Frontal cortex (tissue), 3 donors: ENCODE measurements at regions not wholly inside any gene's neighbourhood (a gene's known extent, or its start where the extent isn't known, plus 50 kb on each side); places are given as distances from the start of the nearest gene placed in this dataset.
"Not testable (repeated sequence)": the region's sequence is repeated elsewhere in the genome, so short reads cannot be mapped to it uniquely, and the experiment has no call there.

ENCODE experiments used
- DNase-seq, 2 donors: peaks; one replicate each; pipeline ENCODE4 v3.0.0; 2012; ENCODE audit warnings: low spot score in 2 of 2
- FAIRE-seq: peaks from 2 replicates; lab custom pipeline; 2012; peaks lifted over from hg19 to GRCh38; lab: Jason Lieb, UNC
- donor health status: control.
- donor health status: control.
- donor health status: control.

DNA sequence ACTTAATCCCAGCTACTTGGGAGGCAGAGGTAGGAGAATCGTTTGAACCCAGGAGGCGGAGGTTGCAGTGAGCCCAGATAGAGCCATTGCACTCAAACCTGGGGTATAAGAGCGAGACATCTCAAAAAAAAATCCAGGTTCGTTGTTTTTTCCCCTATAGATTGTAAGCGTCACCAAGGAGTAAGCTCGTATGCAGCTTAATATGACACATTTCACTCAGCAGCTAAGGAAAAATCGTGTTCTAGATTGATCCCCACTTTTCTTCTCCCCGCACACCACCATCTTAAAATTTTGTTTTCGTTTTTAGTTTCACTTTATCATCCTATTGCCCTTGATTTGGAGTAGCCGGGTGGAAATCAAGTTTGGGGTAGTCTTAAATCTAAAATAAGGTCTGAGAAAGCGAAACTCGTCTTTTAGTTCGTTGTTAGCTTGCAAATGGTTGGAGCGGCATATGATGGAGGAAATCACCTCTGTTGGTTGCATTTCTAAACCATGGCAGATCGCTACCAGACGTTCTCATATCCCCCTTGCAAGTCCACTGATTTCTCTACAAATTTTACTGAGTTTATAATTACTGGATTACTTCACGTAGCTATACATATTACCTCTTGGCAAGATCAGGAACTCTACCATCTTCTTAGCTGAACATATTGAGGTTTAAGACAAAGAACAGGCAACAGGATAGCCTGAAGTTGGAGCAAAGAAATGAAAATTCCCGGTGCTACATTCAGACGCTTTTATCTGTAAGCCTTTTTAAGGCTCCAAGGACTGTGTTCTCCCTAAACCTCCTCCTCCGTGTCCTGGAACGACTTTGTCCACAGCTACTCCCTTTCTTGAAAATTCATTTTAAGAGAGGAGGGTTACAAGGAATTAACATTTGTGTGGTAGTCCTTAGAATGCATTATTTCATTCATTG lies 91.1 kb upstream of the BTN3A2 start:
- DNase-seq (no peak), FAIRE-seq (no peak)

DNA sequence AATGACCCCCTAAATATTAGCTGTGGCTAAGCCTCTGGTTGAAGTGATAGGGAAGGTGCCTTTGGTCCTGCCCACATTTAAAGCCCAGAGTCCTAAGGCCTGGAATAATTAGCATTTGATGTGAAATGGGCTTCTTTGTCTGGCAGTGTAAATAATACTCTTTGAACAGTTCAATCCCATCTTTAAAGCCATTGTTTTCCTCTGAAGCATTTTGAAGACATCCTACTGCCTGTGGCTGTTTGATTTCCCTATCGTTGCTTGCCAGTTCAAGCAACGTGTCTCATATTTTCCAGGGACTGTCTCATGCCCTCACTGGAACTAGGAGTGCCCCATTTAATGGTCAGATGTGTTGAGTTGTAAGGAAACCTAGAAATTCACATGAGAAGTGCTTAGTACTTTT lies 89.3 kb upstream of the BTN3A2 start:
- DNase-seq (no peak), FAIRE-seq (no peak)

DNA sequence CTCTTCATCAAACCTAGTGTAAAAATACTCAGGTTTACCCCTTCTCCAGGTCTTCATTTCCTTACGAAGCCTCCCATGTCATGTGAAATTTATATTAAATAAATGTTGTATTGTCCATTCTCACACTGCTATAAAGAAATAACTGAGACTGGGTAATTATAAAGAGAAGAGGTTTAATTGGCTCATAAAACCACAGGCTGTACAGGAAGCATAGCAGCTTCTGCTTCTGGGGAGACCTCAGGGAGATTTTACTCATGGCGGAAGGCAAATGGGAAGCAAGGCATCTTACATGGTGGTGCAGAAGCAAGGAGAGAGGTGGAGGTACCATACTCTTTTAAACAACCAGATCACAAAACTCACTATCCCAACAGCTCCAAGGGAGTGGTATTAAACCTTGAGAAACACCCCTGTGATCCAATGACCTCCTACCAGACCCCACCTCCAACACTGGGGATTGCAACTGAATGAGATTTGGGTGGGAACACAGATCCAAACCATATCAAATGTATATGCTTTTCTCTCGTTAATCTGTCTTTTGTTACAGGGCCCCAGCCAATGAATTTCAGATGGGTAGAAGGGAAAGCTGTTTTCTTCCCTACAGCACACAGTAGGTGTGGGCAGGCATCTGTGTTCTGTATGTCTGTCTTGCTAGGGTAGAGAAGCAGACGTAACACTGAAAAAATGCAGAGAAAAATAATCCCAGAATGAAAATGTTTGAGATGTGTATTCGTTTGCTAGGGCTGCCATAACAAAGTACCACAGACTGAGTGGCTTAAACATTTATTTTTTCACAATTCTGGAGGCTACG lies 88.0 kb upstream of the BTN3A2 start:
- DNase-seq (no peak), FAIRE-seq (no peak)

DNA sequence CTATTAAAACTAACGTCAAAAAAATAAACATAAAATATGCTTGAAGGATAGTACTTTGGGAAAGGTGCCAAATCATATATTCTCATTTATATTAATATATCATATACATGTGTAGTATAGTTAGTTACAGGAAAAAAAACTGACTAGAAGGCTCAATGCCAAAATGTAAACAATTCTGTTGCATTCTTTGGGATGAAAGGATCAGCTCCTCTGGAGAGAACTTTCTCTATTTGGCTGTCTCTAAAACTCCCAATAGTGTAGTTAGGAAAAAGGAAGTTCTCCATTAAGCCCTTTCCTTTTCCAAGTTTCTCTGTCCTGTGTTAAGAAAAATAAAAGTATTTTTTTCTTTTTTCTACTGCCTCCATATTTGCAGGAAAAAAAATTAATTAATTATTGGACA lies 86.5 kb upstream of the BTN3A2 start:
- FAIRE-seq = no peak
- DNase-seq = no peak

DNA sequence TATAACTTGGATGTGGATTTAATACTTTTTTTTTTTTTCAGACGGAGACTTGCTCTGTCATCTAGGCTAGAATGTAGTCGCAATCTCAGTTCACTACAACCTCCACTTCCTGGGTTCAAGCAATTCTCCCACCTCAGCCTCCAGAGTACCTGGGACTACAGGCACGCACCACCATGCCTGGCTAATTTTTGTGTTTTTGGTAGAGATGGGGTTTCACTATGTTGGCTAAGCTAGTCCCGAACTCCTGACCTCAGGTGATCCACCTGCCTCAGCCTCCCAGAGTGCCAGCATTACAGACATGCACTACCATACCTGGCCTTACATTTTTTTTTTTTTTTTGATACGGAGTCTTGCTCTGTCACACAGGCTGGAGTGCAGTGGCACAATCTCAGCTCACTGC lies 85.6 kb upstream of the BTN3A2 start:
- DNase-seq, FAIRE-seq: not testable (repeated sequence)

DNA sequence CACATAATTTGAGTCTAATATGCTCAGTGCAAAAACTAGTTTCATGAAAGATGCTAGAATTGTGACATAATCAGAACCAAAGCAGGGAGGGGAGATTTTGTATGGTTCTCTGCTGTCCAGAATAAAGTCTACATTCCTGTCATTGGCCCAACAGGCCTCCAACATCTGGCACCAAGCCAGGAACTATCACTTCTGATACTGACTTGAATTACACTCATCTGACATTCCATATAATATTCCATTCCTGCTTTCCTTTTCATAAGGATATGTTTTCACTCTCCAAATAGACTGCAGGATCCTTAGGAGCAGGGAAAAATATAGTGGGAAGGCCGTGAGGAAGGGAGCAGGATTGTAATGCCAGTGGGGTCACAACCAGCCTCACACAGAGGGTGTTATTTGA lies 84.6 kb upstream of the BTN3A2 start:
- FAIRE-seq = no peak
- no peak for DNase-seq

DNA sequence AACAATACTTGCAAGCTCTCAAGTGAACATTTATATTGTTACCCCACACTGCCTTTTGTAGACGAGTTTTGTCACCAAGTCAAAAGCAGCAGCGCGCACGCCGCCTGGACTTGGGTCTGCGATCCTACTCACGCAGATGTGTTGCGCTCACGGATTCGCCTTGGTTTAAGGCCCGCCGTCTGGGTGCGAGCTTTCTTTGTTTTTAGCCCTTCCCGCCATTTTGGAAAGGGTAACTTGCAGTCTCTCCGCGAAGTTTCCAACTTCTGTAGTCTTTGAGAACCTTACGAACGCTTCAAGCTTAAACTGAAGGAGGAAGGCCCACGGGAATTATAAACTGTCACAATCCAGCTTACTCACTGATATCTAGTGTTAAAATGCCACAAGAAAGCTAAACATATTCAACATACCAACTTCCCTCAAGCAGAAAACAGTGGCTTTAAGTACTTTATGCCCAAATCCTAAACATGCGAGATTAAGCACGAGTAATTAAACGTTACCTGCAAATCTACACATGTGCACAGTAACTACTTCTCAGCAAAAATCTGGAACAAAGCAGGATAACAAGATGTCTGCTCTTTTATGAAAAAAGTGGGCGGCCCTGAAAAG lies 80.4 kb upstream of the BTN3A2 start:
- FAIRE-seq = no peak

DNA sequence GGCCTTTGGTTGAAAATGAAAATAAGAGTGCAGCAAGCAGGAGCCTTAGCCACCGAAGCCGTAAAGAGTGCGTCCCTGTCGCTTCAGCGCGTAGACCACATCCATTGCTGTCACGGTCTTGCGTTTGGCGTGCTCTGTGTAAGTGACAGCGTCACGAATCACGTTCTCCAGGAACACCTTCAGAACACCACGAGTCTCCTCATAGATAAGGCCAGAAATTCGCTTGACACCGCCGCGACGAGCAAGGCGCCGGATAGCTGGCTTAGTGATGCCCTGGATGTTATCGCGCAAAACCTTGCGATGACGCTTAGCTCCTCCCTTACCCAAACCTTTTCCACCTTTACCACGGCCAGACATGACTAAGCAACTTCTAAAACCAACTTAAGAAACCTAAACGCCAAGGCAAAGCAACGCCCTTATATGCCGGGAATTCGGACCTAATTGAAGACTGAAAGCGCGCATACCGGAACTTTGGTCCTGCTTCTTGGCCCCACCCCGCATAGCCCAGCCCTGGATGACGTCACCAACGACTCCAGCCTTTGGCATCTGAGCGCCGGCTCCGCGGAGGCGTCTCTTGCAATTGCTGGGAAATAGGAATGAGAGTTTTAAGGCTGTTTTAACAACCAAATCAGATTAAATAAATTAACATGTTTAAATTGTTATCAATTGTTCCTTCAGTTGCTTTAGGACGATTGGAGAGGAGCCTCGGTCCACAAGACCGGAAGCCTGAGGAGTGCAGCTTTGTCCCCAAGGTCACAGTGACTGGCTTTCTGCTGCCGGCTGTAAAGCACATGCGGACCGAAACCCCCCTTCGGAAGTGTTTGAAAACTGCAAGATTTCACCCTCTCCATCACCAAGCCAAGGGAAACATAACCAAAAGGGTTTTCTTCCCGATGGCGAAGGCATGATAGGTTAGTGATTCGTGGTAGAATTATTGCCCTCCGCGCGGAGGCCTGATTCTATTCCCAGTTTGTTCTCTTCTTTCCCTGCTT lies 79.6 kb upstream of the BTN3A2 start:
- DNase-seq (peak; percentile 50 to 72), FAIRE-seq (no peak)

More for the DNA sequence above, 80.4 kb upstream of the BTN3A2 start:
- DNase-seq = peak in 1 of 2 donors; percentile 13

DNA sequence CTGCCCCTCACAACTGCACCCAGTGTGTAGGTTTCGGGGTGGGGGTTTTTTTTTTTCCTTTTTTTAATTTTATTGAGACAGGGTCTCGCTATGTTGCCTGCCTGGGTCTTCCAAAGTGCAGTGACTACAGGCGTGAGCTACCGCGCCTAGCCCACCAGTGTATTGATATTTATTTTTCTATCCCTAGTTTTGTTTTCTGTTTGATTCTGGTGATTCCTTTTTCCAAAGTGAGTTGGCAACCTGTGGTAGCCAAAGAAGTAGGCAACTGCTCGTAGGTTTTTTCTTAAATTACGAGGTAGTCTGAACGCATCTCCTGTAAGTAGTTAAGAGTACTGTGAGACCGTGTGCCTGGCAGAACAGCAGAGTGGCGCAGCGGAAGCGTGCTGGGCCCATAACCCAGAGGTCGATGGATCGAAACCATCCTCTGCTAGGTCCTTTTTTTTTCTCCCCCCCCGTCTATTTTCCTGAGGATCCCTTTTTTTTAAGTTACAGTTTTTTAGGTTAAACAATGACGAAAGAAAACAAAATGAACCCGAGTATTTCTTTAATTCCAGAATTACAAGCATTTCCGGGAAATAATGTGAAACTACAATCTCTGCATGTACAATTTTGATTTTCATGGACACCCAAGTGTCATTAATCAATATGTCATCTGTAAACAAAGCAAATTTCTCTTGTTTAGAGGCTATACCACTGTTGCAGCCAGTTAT lies 78.7 kb upstream of the BTN3A2 start:
- FAIRE-seq (no peak), DNase-seq (no peak)

DNA sequence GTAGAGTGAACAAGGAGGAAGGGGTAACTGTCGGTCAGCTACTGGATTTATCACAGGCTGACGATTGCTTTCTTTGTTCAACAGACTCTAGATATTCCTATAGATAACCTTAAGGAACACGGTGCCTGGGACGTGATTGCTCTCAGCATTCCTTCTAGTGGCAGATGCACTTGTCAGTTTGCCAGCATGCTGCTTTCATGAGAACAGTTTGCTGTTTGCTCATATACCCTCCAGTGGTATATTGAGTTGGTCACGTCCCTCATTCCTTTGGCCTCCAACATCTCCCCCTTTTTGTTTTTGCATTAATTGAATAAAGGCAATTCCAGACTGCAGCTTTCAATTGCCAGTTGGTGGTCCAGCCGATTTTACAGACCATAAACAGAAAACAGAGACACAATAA lies 76.8 kb upstream of the BTN3A2 start:
- no peak for DNase-seq
- no peak for FAIRE-seq

DNA sequence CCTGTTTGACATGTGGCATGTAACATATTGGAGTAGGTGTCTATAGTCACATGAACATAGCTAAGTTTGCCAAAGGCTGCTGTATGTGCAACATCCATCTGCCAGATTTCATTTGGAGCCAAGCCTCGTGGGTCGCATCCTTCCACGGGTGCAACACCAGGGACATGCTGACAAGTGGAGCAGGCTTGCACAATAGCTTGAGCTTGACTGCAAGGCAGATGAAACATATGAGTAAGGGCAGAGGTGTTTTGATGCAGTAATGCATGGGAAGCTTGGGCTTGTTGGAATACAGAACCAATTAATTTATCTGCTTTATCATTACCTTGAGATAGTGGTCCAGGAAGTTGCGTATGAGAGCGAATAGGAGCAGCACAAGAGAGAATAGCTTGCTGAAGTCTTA lies 74.1 kb upstream of the BTN3A2 start:
- FAIRE-seq (no peak), DNase-seq (no peak)

DNA sequence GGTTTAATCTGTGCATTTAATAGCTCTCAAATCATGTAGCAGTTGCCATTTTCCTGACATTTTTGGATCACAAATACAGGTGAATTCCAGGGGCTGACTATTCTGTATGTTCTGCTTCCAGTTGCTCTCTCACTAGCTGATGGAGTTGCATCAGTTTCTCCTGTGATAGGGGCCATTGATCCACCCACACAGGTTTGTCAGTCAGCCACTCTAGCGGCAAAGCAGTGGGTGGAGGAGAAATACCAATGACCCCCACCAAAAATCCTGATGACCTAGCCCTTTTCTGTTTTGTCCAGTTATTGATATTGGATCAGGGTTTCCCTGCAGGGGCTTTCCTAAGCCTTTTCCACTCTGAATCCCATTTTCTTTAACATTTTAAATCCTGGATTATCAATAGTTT lies 72.3 kb upstream of the BTN3A2 start:
- DNase-seq (no peak), FAIRE-seq (no peak)

DNA sequence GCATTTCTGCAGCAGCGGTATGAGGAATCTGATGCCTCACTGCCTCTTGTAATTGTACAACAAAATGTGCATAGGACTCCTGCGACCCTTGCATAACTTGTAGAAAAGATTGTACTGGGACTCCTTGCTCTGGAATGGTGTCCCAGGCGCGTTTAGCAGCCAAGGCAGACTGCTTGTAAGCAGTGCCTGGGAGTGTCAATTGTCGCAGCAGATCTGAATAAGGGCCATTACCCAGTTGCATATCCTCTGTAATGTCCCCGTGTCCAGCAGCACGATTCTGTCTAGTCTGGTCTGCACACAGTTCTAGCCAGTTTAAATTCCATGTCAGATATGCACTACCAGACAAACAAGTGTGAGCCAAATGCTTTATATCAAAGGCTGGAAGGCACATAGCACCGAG lies 70.7 kb upstream of the BTN3A2 start:
- FAIRE-seq (no peak), DNase-seq (no peak)

DNA sequence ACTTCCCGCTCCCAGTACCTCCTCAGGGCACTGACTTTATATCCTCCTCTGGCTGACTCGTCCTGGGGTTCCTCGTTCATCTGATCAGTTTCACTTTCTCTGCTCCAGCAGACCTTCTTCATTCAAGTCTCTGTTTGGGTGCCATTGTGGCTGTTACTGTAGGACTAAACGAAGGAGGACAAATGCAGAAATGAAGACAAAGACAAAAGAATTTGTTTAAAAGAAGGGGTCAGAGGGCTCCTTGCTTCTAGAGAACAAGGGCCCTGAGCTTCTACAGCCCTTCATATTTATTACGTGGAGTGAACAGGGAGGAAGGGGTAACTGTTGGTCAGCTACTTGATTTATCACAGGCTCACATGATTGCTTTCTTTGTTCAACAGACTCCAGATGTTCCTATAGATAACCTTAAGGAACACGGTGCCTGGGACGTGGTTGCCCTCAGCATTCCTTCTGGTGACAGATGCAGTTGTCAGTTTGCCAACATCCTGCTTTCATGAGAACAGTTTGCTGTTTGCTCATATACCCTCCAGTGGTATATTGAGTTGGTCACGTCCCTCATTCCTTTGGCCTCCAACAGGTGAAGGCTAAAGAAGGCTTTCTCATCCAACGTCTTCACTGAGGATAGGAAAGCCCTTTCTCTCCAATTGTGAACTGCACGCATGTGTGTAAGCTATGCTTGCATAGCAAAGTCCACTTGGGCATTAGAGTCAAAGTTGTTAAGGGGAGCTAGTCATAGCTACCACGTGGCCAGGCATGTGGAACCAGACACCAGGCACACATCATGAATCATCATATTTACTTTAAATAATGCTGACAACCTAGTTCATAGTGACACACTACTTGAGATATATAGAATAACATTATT lies 69.1 kb upstream of the BTN3A2 start:
- FAIRE-seq = no peak
- no peak for DNase-seq

DNA sequence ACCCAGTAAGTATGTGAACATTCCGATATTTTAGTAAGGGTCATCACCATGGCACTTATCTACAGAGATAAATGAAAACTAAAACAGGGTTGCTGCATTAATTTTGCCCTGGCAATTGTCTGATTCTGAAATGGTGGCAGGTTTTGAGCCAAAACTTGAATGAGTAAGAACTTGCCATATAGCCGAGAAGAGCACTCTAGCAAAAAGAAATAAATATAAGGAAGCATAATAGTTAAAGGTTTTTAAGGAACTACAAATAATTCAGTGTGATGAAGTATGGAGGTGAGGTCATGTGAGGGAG lies 68.5 kb upstream of the BTN3A2 start:
- DNase-seq = no peak
- FAIRE-seq = no peak

DNA sequence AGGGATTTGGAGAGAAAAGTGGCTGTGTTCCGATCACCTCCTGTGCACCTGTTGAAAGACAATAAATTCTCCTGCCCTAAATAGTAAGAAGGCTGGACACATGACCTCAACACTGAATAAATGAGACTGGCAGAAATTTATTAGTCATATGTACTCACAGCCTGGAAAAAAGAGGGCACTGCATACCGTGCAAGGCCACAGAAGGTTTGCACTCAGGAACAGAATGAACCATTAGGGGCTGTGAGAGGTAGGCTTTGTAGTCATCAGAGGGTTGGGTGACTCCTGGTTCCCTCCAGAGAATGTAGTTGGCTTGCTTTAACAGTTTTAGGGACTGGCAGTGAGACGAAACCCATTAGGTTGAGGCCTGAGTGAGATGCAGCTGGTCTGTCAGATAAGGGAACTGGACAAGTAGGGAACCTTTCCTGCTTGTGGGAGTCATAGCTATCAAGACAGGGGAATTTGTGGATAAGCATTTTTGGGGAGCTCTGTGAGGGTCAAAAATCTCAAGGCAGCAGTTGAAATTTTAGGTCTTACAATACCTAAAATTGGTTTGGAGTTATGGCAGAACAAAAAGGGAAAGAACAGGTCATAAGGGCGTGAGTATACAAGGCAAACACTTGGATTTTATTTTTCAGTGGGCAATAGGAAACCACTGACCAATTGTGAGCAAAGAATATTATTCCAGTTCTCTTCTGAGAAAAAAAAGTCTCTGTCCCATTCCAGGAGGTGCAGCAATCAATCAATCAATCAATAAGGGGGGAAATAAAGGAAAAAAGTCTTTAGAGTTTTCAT lies 67.9 kb upstream of the BTN3A2 start:
- FAIRE-seq = no peak
- no peak for DNase-seq

DNA sequence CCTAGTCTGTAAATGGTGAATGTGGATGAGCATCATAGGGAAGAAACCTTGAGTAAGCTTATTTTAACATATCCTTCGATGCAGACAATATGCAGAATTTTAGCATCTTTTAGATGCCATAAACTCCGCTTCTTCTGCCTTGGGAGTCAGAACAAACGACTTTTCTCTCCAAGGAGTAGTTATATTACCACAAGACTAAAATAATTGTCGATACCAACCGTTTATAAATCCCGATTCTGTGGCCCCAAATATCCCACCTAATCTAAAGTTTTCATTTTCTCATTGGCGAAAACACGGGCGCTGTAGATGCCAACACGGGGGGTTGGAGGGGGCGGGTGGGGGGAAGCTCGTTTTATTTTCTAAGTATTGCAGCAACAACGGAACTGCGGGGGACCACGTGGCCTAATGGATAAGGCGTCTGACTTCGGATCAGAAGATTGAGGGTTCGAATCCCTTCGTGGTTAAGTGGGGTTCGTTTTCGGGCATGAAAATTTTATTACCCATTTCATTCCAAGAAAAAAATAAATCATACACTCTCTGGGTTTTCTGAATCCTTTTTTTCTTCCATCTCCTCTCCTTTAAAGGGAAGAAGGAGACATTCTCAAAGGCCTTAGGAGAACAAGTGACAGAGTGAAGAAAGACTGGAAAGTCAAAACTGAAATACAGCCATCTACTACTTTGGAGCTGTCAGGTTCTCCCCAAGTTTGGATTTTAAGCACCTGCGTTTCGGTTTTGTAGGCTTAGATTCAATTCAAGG lies 65.5 kb upstream of the BTN3A2 start:
- no peak for FAIRE-seq
- DNase-seq = no peak
